Fibroblast of lung (primary cell): ENCODE measurements at regions not wholly inside any gene's neighbourhood (a gene's known extent, or its start where the extent isn't known, plus 50 kb on each side); places are given as distances from the start of the nearest gene placed in this dataset.

Source experiments
- CTCF ChIP-seq, 2 donors: IDR thresholded peaks in 1 of 2; conservative IDR thresholded peaks in 1 of 2; 1 replicate in 1 of 2; 2 replicates in 1 of 2; pipeline ENCODE4 v1.5.1; 2011 to 2012; ENCODE audit warnings: low read length in 2 of 2, control low read depth in 1 of 2, inconsistent platforms in 1 of 2, low read depth in 1 of 2, mild to moderate bottlenecking in 1 of 2
- EZH2 ChIP-seq: IDR thresholded peaks from 2 replicates; pipeline ENCODE4 v1.5.1; 2012; ENCODE audit warnings: low read length, control low read depth, mild to moderate bottlenecking; ENCODE audit errors: missing control alignments

GRCh38 chr14:87063181-87063580, 929.8 kb downstream of the GALC start:
- no peak for TF ChIP-seq CTCF (conservative IDR thresholded peaks at IDR 0.05 in 1 of 2, IDR thresholded peaks at IDR 0.05 in 1 of 2; ENCODE audit: low read depth in 1 of 2, low read length in 2 of 2)
- TF ChIP-seq EZH2: no peak
